ENCODE measurements at regions not wholly inside any gene's neighbourhood (a gene's known extent, or its start where the extent isn't known, plus 50 kb on each side); places are given as distances from the start of the nearest gene placed in this dataset.

DNA sequence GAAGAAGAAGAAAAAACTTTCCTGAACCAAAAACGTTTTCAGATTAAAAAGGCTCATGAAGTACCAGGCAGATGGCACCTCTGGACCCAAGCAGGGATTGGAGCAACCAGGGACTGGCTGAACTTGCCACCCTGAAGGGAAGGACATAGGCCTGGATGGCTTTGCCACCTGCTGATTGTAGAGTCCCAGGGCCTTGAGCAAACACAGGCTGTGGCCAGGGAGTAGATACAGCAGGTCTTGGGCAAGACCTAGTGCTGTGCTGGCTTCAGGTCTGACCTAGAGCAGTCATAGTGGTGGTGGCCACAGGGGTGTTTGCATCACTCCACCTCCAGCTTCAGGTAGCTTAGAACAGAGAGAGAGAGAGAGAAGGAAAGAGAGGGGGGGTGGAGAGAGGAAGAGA is 176.7 kb upstream of the FOXN2 start:
- WGBS = 80% methylated on average over 1 of the region's 1 CpG
- Histone ChIP-seq H3K36me3 (ENCODE audit: control insufficient read depth in 2 of 2, insufficient read depth in 2 of 2, low read length in 1 of 2) (no peaks in the 10 kb centered on the region), H3K4me1 (ENCODE audit: control insufficient read depth in 2 of 2, insufficient read depth in 2 of 2, low read length in 2 of 2) (no peaks in the 10 kb centered on the region), H3K4me3 (ENCODE audit: low read length in 2 of 2) (no peak overlapping the region), H3K27ac (ENCODE audit: low read depth in 1 of 2, low read length in 1 of 2) (no peak overlapping the region), H3K9me3 (ENCODE audit: control insufficient read depth in 2 of 2, insufficient read depth in 1 of 2, low read length in 1 of 2) (no peaks in the 10 kb centered on the region), H3K27me3 (ENCODE audit: control insufficient read depth in 2 of 2, insufficient read depth in 1 of 2, low read length in 1 of 2) (no peaks in the 10 kb centered on the region)
- DNase-seq (ENCODE audit: low read depth in 6 of 9, low spot score in 9 of 9) = no peak

- Histone ChIP-seq H3K4me3 (ENCODE audit: low read length in 2 of 2) (no peak overlapping the region), H3K4me1 (ENCODE audit: control insufficient read depth in 2 of 2, insufficient read depth in 2 of 2, low read length in 2 of 2) (no peaks in the 10 kb centered on the region), H3K36me3 (ENCODE audit: control insufficient read depth in 2 of 2, insufficient read depth in 2 of 2, low read length in 1 of 2) (no peaks in the 10 kb centered on the region), H3K27ac (ENCODE audit: low read depth in 1 of 2, low read length in 1 of 2) (no peak overlapping the region), H3K9me3 (ENCODE audit: control insufficient read depth in 2 of 2, insufficient read depth in 1 of 2, low read length in 1 of 2) (no peaks in the 10 kb centered on the region), H3K27me3 (ENCODE audit: control insufficient read depth in 2 of 2, insufficient read depth in 1 of 2, low read length in 1 of 2) (no peaks in the 10 kb centered on the region)
- DNase-seq (ENCODE audit: low read depth in 6 of 9, low spot score in 9 of 9) = no peak
- 0% methylated on average over 1 of the region's 1 CpG for whole genome bisulfite sequencing
These were observed 175.6 kb upstream of the FOXN2 start for GRCh38 chr2:48138898-48139297.

- no peak for DNase-seq (ENCODE audit: low read depth in 6 of 9, low spot score in 9 of 9)
- no peaks in the 10 kb centered on the region for H3K36me3 ChIP-seq (ENCODE audit: control insufficient read depth in 2 of 2, insufficient read depth in 2 of 2, low read length in 1 of 2)
- H3K27me3 ChIP-seq (ENCODE audit: control insufficient read depth in 2 of 2, insufficient read depth in 1 of 2, low read length in 1 of 2) = no peaks in the 10 kb centered on the region
- H3K9me3 ChIP-seq (ENCODE audit: control insufficient read depth in 2 of 2, insufficient read depth in 1 of 2, low read length in 1 of 2) = no peaks in the 10 kb centered on the region
- no peak overlapping the region for H3K4me3 ChIP-seq (ENCODE audit: low read length in 2 of 2)
- no peak overlapping the region for H3K27ac ChIP-seq (ENCODE audit: low read depth in 1 of 2, low read length in 1 of 2)
- no peaks in the 10 kb centered on the region for H3K4me1 ChIP-seq (ENCODE audit: control insufficient read depth in 2 of 2, insufficient read depth in 2 of 2, low read length in 2 of 2)
These were observed 173.9 kb upstream of the FOXN2 start for GRCh38 chr2:48140586-48140985.

DNA sequence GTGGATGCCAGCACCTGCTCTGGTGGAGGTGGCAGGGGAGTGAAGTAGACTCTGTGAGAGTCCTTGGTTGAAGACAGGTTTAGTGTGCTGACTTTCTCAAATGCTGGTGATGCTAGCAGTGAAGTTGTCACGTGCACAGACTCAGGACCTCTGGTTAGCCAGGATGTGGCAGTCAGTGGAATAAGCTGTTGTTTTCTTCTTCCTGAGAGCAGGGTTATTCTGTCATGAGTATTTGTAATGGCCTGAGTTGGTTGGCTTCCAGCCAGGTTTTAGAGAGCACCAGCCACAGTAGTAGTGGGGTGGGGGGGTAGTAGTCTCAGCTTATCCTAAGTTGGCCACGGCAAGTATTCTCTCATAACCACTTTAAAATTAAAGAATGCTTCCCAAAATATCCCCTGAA is 169.7 kb upstream of the FOXN2 start:
- Histone ChIP-seq H3K4me3 (ENCODE audit: low read length in 2 of 2) (no peak overlapping the region), H3K9me3 (ENCODE audit: control insufficient read depth in 2 of 2, insufficient read depth in 1 of 2, low read length in 1 of 2) (no peaks in the 10 kb centered on the region), H3K4me1 (ENCODE audit: control insufficient read depth in 2 of 2, insufficient read depth in 2 of 2, low read length in 2 of 2) (no peaks in the 10 kb centered on the region), H3K27me3 (ENCODE audit: control insufficient read depth in 2 of 2, insufficient read depth in 1 of 2, low read length in 1 of 2) (no peaks in the 10 kb centered on the region), H3K36me3 (ENCODE audit: control insufficient read depth in 2 of 2, insufficient read depth in 2 of 2, low read length in 1 of 2) (no peaks in the 10 kb centered on the region), H3K27ac (ENCODE audit: low read depth in 1 of 2, low read length in 1 of 2) (no peak overlapping the region)
- no peak for DNase-seq (ENCODE audit: low read depth in 6 of 9, low spot score in 9 of 9)
- 44% methylated on average over 2 of the region's 2 CpGs for WGBS

- Histone ChIP-seq H3K27ac (ENCODE audit: low read depth in 1 of 2, low read length in 1 of 2) (no peak overlapping the region), H3K4me3 (ENCODE audit: low read length in 2 of 2) (no peak overlapping the region), H3K4me1 (ENCODE audit: control insufficient read depth in 2 of 2, insufficient read depth in 2 of 2, low read length in 2 of 2) (no peaks in the 10 kb centered on the region), H3K27me3 (ENCODE audit: control insufficient read depth in 2 of 2, insufficient read depth in 1 of 2, low read length in 1 of 2) (no peaks in the 10 kb centered on the region), H3K9me3 (ENCODE audit: control insufficient read depth in 2 of 2, insufficient read depth in 1 of 2, low read length in 1 of 2) (no peaks in the 10 kb centered on the region), H3K36me3 (ENCODE audit: control insufficient read depth in 2 of 2, insufficient read depth in 2 of 2, low read length in 1 of 2) (no peaks in the 10 kb centered on the region)
- 95% methylated on average over 6 of the region's 6 CpGs for WGBS
- no peak for DNase-seq (ENCODE audit: low read depth in 6 of 9, low spot score in 9 of 9)
These were observed 168.5 kb upstream of the FOXN2 start for GRCh38 chr2:48145845-48146452.

GRCh38 chr2:48146552-48146951 is 167.9 kb upstream of the FOXN2 start:
- WGBS = 97% methylated on average over 6 of the region's 6 CpGs
- no peak for DNase-seq (ENCODE audit: low read depth in 6 of 9, low spot score in 9 of 9)

GRCh38 chr2:48147719-48148118 is 166.8 kb upstream of the FOXN2 start:
- H3K4me3 ChIP-seq (ENCODE audit: low read length in 2 of 2) = no peak overlapping the region
- no peak for DNase-seq (ENCODE audit: low read depth in 6 of 9, low spot score in 9 of 9)
- H3K4me1 ChIP-seq (ENCODE audit: control insufficient read depth in 2 of 2, insufficient read depth in 2 of 2, low read length in 2 of 2) = no peaks in the 10 kb centered on the region
- H3K36me3 ChIP-seq (ENCODE audit: control insufficient read depth in 2 of 2, insufficient read depth in 2 of 2, low read length in 1 of 2) = no peaks in the 10 kb centered on the region
- H3K27ac ChIP-seq (ENCODE audit: low read depth in 1 of 2, low read length in 1 of 2) = no peak overlapping the region
- no peaks in the 10 kb centered on the region for H3K27me3 ChIP-seq (ENCODE audit: control insufficient read depth in 2 of 2, insufficient read depth in 1 of 2, low read length in 1 of 2)
- H3K9me3 ChIP-seq (ENCODE audit: control insufficient read depth in 2 of 2, insufficient read depth in 1 of 2, low read length in 1 of 2) = no peaks in the 10 kb centered on the region

More at GRCh38 chr2:48146552-48146951, 167.9 kb upstream of the FOXN2 start:
- H3K4me3 ChIP-seq (ENCODE audit: low read length in 2 of 2) = no peak overlapping the region
- H3K4me1 ChIP-seq (ENCODE audit: control insufficient read depth in 2 of 2, insufficient read depth in 2 of 2, low read length in 2 of 2) = no peaks in the 10 kb centered on the region
- H3K9me3 ChIP-seq (ENCODE audit: control insufficient read depth in 2 of 2, insufficient read depth in 1 of 2, low read length in 1 of 2) = no peaks in the 10 kb centered on the region
- H3K27ac ChIP-seq (ENCODE audit: low read depth in 1 of 2, low read length in 1 of 2) = no peak overlapping the region
- no peaks in the 10 kb centered on the region for H3K36me3 ChIP-seq (ENCODE audit: control insufficient read depth in 2 of 2, insufficient read depth in 2 of 2, low read length in 1 of 2)
- H3K27me3 ChIP-seq (ENCODE audit: control insufficient read depth in 2 of 2, insufficient read depth in 1 of 2, low read length in 1 of 2) = no peaks in the 10 kb centered on the region

DNA sequence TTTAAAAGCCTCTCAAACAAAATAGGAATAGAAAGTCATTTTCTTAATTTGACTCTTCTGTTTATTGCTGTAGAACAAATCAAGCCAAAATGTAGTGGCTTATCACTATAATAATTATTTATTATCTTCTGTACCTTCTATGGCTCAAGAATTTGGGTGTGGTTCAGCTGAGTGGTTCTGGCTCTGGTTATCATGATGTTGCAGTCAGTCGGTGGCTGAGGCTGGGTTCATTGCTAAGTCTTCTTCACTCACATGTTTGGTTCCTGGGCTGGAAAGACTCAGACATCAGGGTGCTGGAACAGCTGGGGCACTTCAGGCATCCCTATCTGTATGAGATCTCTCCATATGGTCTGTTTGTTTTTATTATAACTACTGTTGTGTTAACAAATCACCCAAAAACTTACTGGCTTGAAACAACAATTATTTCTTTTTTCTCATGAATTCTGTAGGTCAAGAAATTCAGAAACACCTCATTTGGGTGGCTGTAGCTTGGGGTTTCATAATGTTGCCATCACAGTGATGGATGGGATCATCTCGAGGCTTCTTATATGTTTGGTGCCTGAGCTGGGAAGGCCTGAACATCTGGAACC is 165.5 kb upstream of the FOXN2 start:
- Histone ChIP-seq H3K36me3 (ENCODE audit: control insufficient read depth in 2 of 2, insufficient read depth in 2 of 2, low read length in 1 of 2) (no peaks in the 10 kb centered on the region), H3K9me3 (ENCODE audit: control insufficient read depth in 2 of 2, insufficient read depth in 1 of 2, low read length in 1 of 2) (no peaks in the 10 kb centered on the region), H3K27me3 (ENCODE audit: control insufficient read depth in 2 of 2, insufficient read depth in 1 of 2, low read length in 1 of 2) (no peaks in the 10 kb centered on the region), H3K27ac (ENCODE audit: low read depth in 1 of 2, low read length in 1 of 2) (no peak overlapping the region), H3K4me1 (ENCODE audit: control insufficient read depth in 2 of 2, insufficient read depth in 2 of 2, low read length in 2 of 2) (no peaks in the 10 kb centered on the region), H3K4me3 (ENCODE audit: low read length in 2 of 2) (no peak overlapping the region)
- WGBS = 92% methylated on average over 2 of the region's 2 CpGs
- no peak for DNase-seq (ENCODE audit: low read depth in 6 of 9, low spot score in 9 of 9)

DNA sequence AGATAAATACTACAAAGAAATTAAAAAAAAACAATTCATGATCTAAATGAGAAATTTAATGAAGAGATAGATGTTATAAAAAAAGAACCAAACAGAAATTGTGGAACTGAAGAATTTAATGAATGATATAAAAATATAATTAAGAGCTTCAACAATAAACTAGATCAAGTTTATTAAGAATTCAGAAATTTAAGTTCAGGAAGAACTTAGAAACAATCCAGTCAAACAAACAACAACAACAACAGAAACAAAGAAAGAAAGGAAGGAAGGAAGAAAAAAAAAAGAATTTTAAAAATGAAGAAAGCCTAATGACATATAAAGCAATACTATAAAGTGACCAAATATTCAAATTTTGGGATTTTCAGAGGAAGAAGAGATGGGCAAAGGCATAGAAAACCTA is 157.3 kb upstream of the FOXN2 start:
- Histone ChIP-seq H3K27me3 (ENCODE audit: control insufficient read depth in 2 of 2, insufficient read depth in 1 of 2, low read length in 1 of 2) (no peaks in the 10 kb centered on the region), H3K4me3 (ENCODE audit: low read length in 2 of 2) (no peak overlapping the region), H3K9me3 (ENCODE audit: control insufficient read depth in 2 of 2, insufficient read depth in 1 of 2, low read length in 1 of 2) (peaks cover 0 to 10% of the 10 kb centered on the region in 2 donors), H3K36me3 (ENCODE audit: control insufficient read depth in 2 of 2, insufficient read depth in 2 of 2, low read length in 1 of 2) (no peaks in the 10 kb centered on the region), H3K27ac (ENCODE audit: low read depth in 1 of 2, low read length in 1 of 2) (no peak overlapping the region), H3K4me1 (ENCODE audit: control insufficient read depth in 2 of 2, insufficient read depth in 2 of 2, low read length in 2 of 2) (no peaks in the 10 kb centered on the region)
- no peak for DNase-seq (ENCODE audit: low read depth in 6 of 9, low spot score in 9 of 9)
